Choroid plexus epithelial cell (primary cell): ENCODE measurements at regions not wholly inside any gene's neighbourhood (a gene's known extent, or its start where the extent isn't known, plus 50 kb on each side); places are given as distances from the start of the nearest gene placed in this dataset.

Experiments
- DNase-seq: peaks from one replicate; pipeline ENCODE4 v3.0.0-alpha.2; 2010; ENCODE audit warnings: low read depth
- H3K4me3 ChIP-seq: 2 replicates; pipeline ENCODE4 v1.5.1; 2011; ENCODE audit warnings: low read depth, mild to moderate bottlenecking, control low read depth, low read length, moderate library complexity
- CTCF ChIP-seq: conservative IDR thresholded peaks from 2 replicates; pipeline ENCODE4 v1.5.1; 2011; ENCODE audit warnings: low read depth, mild to moderate bottlenecking, control low read depth, inconsistent platforms, low read length, moderate library complexity

- no peak overlapping the region for H3K4me3 ChIP-seq
- no peak for DNase-seq
- no peak for TF ChIP-seq CTCF
These were observed 1885.8 kb upstream of the SEL1L start for GRCh38 chr14:83419420-83419819.

GRCh38 chr14:83421711-83422110, 1888.1 kb upstream of the SEL1L start:
- TF ChIP-seq CTCF, result no peak
- no peak overlapping the region for H3K4me3 ChIP-seq
- no peak for DNase-seq

GRCh38 chr14:83425138-83425537, 1891.5 kb upstream of the SEL1L start:
- DNase-seq, result peak; percentile 63
- no peak for TF ChIP-seq CTCF

GRCh38 chr14:83425706-83426105, 1892.1 kb upstream of the SEL1L start:
- no peak for TF ChIP-seq CTCF
- DNase-seq, result no peak
- no peak overlapping the region for H3K4me3 ChIP-seq

More at GRCh38 chr14:83425138-83425537, 1891.5 kb upstream of the SEL1L start:
- H3K4me3 ChIP-seq, result no peak overlapping the region

- TF ChIP-seq CTCF, result no peak
- H3K4me3 ChIP-seq, result no peak overlapping the region
- peak; percentile 19 for DNase-seq
These were observed 1900.0 kb upstream of the SEL1L start for GRCh38 chr14:83433618-83434017.

- TF ChIP-seq CTCF, result no peak
- DNase-seq, result no peak
- H3K4me3 ChIP-seq, result no peak overlapping the region
These were observed 1908.1 kb upstream of the SEL1L start for GRCh38 chr14:83441801-83442200.

- no peak overlapping the region for H3K4me3 ChIP-seq
- no peak for TF ChIP-seq CTCF
- DNase-seq, result no peak
These were observed 1921.9 kb upstream of the SEL1L start for GRCh38 chr14:83455561-83455960.
